Natural killer cell (primary cell): ENCODE measurements at regions not wholly inside any gene's neighbourhood (a gene's known extent, or its start where the extent isn't known, plus 50 kb on each side); places are given as distances from the start of the nearest gene placed in this dataset.

ENCODE experiments used
- ATAC-seq, 3 donors: fragments of 150-1000 bp in 2 of 3; fragments of 200-7000 bp in 1 of 3; cut with Tn5 transposase; 1 replicate in 1 of 3; 2 replicates in 2 of 3; pipeline ENCODE4 v1.10.0; 2021; ENCODE audit warnings: mild to moderate bottlenecking in 2 of 3, moderate library complexity in 2 of 3
- DNase-seq, 2 donors: peaks; one replicate each; pipeline versions ENCODE4 v3.0.0 to v3.0.0-alpha.2; 2013 to 2021; ENCODE audit warnings: mixed read lengths in 1 of 2
- H3K27ac ChIP-seq: one replicate; pipeline ENCODE4 v1.5.1; 2013; ENCODE audit warnings: mild to moderate bottlenecking, low read length
- H3K27me3 ChIP-seq: one replicate; pipeline ENCODE4 v1.6.1; 2013; ENCODE audit warnings: low read length; ENCODE audit not compliant: control insufficient read depth, insufficient read depth
- H3K36me3 ChIP-seq: one replicate; pipeline ENCODE4 v1.6.1; 2013; ENCODE audit warnings: low read length; ENCODE audit not compliant: control insufficient read depth, insufficient read depth
- H3K4me1 ChIP-seq: one replicate; pipeline ENCODE4 v1.6.1; 2013; ENCODE audit warnings: low read length; ENCODE audit not compliant: control insufficient read depth, insufficient read depth
- H3K4me3 ChIP-seq: one replicate; pipeline ENCODE4 v1.5.1; 2013; ENCODE audit warnings: low read length
- H3K9me3 ChIP-seq: one replicate; pipeline ENCODE4 v1.6.1; 2013; ENCODE audit warnings: low read length; ENCODE audit not compliant: control insufficient read depth, insufficient read depth
- H3K27ac Mint-ChIP-seq, 2 donors: one replicate each; pipeline ENCODE4 v1.8.0; 2022; ENCODE audit warnings: mild to moderate bottlenecking in 2 of 2, mixed read lengths in 2 of 2, moderate library complexity in 1 of 2
- H3K27me3 Mint-ChIP-seq, 2 donors: one replicate each; pipeline ENCODE4 v1.8.0; 2022; ENCODE audit warnings: low read depth in 2 of 2, mixed read lengths in 2 of 2
- H3K36me3 Mint-ChIP-seq: one replicate; pipeline ENCODE4 v1.8.0; 2022; ENCODE audit warnings: mixed read lengths
- H3K4me1 Mint-ChIP-seq, 2 donors: one replicate each; pipeline ENCODE4 v1.8.0; 2022; ENCODE audit warnings: mixed read lengths in 2 of 2
- H3K4me3 Mint-ChIP-seq: one replicate; pipeline ENCODE4 v1.8.0; 2022; ENCODE audit warnings: mild to moderate bottlenecking, moderate library complexity, mixed read lengths
- H3K9me3 Mint-ChIP-seq, 2 donors: one replicate each; pipeline ENCODE4 v1.8.0; 2022; ENCODE audit warnings: mixed read lengths in 2 of 2
- CTCF ChIP-seq: fragments of 200-600 bp; IDR thresholded peaks from one replicate; pipeline ENCODE4 v1.8.0; 2022; ENCODE audit warnings: antibody characterized with exemption
- WGBS: methylation state at CpG from one replicate; pipeline ENCODE4 v1.1.7; 2013; ENCODE audit warnings: missing lambda C conversion rate; ENCODE audit not compliant: insufficient coverage; 5-methylcytosine and 5-hydroxymethylcytosine counted together
- intact Hi-C: fragments of 100-400 bp; cut with micrococcal nuclease; formaldehyde crosslinking; loops from one replicate; pipeline ENCODE4 v1.14.2; 2022

DNA sequence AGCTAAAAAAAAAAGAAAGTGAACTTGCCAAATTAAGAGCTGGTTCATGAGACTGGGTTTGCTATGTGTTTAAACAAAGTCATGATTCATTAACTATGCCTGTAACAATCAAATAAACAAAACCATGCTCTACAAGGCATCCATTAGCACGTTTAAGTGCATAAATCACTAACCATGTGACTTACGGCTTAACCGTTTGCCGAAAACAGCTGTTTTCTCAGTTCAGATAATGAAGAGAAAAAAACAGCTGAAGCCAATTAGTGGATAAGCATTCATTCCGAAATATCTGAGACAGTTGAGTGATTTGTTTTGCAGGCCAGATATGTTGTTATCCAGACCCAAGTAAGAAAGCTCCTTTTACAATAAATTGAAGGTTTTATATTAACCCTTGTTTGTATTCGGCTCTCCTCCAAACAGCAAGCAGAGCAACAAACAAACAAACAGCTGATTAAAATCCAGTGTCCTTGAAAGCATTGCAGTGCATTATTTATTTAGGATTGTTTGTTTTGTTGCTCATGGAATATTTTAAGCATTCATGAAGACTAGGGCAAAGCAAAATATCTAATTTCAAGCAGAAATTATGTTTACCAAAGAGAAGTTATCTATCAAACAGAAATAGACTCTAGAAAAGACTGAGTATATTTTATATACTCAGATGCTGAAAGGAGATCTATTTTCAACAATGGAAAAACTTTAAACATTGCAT, 343.5 kb downstream of the RFPL4B start:
- intact Hi-C loops = no loop called here
- H3K27ac Mint-ChIP-seq = no peak overlapping the region
- Histone ChIP-seq H3K27me3 (no peaks in the 10 kb centered on the region), H3K4me3 (no peak overlapping the region), H3K4me1 (no peaks in the 10 kb centered on the region), H3K36me3 (no peaks in the 10 kb centered on the region), H3K27ac (no peak overlapping the region), H3K9me3 (no peaks in the 10 kb centered on the region)
- peaks cover 0 to 3% of the 10 kb centered on the region in 2 donors for H3K9me3 Mint-ChIP-seq
- ATAC-seq = no peak
- TF ChIP-seq CTCF = no peak
- no peak overlapping the region for H3K4me3 Mint-ChIP-seq
- no peaks in the 10 kb centered on the region for H3K27me3 Mint-ChIP-seq
- no peaks in the 10 kb centered on the region for H3K4me1 Mint-ChIP-seq
- WGBS = 89% methylated on average over 5 of the region's 6 CpGs
- DNase-seq = no peak
- no peaks in the 10 kb centered on the region for H3K36me3 Mint-ChIP-seq

- no peak for ATAC-seq
- Mint-ChIP-seq H3K36me3 (no peaks in the 10 kb centered on the region), H3K4me1 (no peaks in the 10 kb centered on the region), H3K27ac (no peak overlapping the region), H3K4me3 (no peak overlapping the region), H3K27me3 (no peaks in the 10 kb centered on the region), H3K9me3 (peaks cover 2 to 5% of the 10 kb centered on the region in 2 donors)
- WGBS = 43% methylated on average over 1 of the region's 1 CpG
- no peak for TF ChIP-seq CTCF
- H3K4me3 ChIP-seq = no peak overlapping the region
- H3K9me3 ChIP-seq = no peaks in the 10 kb centered on the region
- H3K36me3 ChIP-seq = no peaks in the 10 kb centered on the region
- DNase-seq = no peak
- no peaks in the 10 kb centered on the region for H3K4me1 ChIP-seq
- no peak overlapping the region for H3K27ac ChIP-seq
- H3K27me3 ChIP-seq = no peaks in the 10 kb centered on the region
- intact Hi-C loops = no loop called here
Measured at GRCh38 chr6:112691289-112691688, 344.2 kb downstream of the RFPL4B start.

- Histone ChIP-seq H3K4me3 (no peak overlapping the region), H3K4me1 (no peaks in the 10 kb centered on the region), H3K9me3 (no peaks in the 10 kb centered on the region), H3K27ac (no peak overlapping the region), H3K27me3 (no peaks in the 10 kb centered on the region), H3K36me3 (no peaks in the 10 kb centered on the region)
- no peak overlapping the region for H3K27ac Mint-ChIP-seq
- no peaks in the 10 kb centered on the region for H3K36me3 Mint-ChIP-seq
- H3K27me3 Mint-ChIP-seq = no peaks in the 10 kb centered on the region
- H3K4me3 Mint-ChIP-seq = no peak overlapping the region
- H3K9me3 Mint-ChIP-seq = peaks cover 2 to 6% of the 10 kb centered on the region in 2 donors
- ATAC-seq (no peak), DNase-seq (no peak)
- whole genome bisulfite sequencing = 100% methylated on average over 2 of the region's 2 CpGs
- no peak for TF ChIP-seq CTCF
- H3K4me1 Mint-ChIP-seq = no peaks in the 10 kb centered on the region
- intact Hi-C loops = no loop called here
Measured at GRCh38 chr6:112695001-112695400, 347.9 kb downstream of the RFPL4B start.

GRCh38 chr6:112697265-112697664, 350.1 kb downstream of the RFPL4B start:
- H3K36me3 ChIP-seq = no peaks in the 10 kb centered on the region
- no peak for TF ChIP-seq CTCF
- no peaks in the 10 kb centered on the region for H3K9me3 ChIP-seq
- H3K4me3 ChIP-seq = no peak overlapping the region
- Mint-ChIP-seq H3K27me3 (no peaks in the 10 kb centered on the region), H3K36me3 (no peaks in the 10 kb centered on the region), H3K4me3 (no peak overlapping the region), H3K9me3 (peaks cover 7 to 11% of the 10 kb centered on the region in 2 donors), H3K4me1 (no peaks in the 10 kb centered on the region), H3K27ac (no peak overlapping the region)
- H3K27me3 ChIP-seq = no peaks in the 10 kb centered on the region
- DNase-seq = no peak
- 96% methylated on average over 4 of the region's 4 CpGs for WGBS
- no peaks in the 10 kb centered on the region for H3K4me1 ChIP-seq
- intact Hi-C loops = no loop called here
- ATAC-seq = no peak
- H3K27ac ChIP-seq = no peak overlapping the region
